Epithelial cell of esophagus (primary cell): ENCODE measurements at regions not wholly inside any gene's neighbourhood (a gene's known extent, or its start where the extent isn't known, plus 50 kb on each side); places are given as distances from the start of the nearest gene placed in this dataset.

Source experiments
- DNase-seq: peaks from one replicate; pipeline ENCODE4 v3.0.0; 2010; ENCODE audit warnings: low read depth
- H3K4me3 ChIP-seq: 2 replicates; pipeline ENCODE4 v1.5.1; 2011; ENCODE audit warnings: mild to moderate bottlenecking, low read length, control low read depth
- CTCF ChIP-seq: IDR thresholded peaks from 2 replicates; pipeline ENCODE4 v1.5.1; 2011; ENCODE audit warnings: low read depth, mild to moderate bottlenecking, low read length, control low read depth, inconsistent platforms; ENCODE audit not compliant: insufficient read depth; ENCODE audit errors: missing control alignments

GRCh38 chr14:21921453-21921852 lies 247.8 kb upstream of the OR4E1 start:
- no peak for TF ChIP-seq CTCF
- DNase-seq, result peak; percentile 6

GRCh38 chr14:21917699-21918436 lies 244.2 kb upstream of the OR4E1 start:
- no peak overlapping the region for H3K4me3 ChIP-seq
- peak; percentile 87 for TF ChIP-seq CTCF
- peak; percentile 80 for DNase-seq

More at GRCh38 chr14:21921453-21921852, 247.8 kb upstream of the OR4E1 start:
- no peak overlapping the region for H3K4me3 ChIP-seq

GRCh38 chr14:21915826-21916225 lies 242.2 kb upstream of the OR4E1 start:
- no peak overlapping the region for H3K4me3 ChIP-seq
- DNase-seq, result peak; percentile 65
- TF ChIP-seq CTCF, result no peak

GRCh38 chr14:21913759-21914158 lies 240.1 kb upstream of the OR4E1 start:
- no peak overlapping the region for H3K4me3 ChIP-seq
- TF ChIP-seq CTCF, result peak; percentile 54
- DNase-seq, result peak; percentile 75

GRCh38 chr14:21912367-21912766 lies 238.7 kb upstream of the OR4E1 start:
- DNase-seq, result no peak
- TF ChIP-seq CTCF, result no peak
- no peak overlapping the region for H3K4me3 ChIP-seq

- no peak for DNase-seq
- no peak overlapping the region for H3K4me3 ChIP-seq
- no peak for TF ChIP-seq CTCF
These were observed 238.3 kb upstream of the OR4E1 start for GRCh38 chr14:21911877-21912276.

- H3K4me3 ChIP-seq, result no peak overlapping the region
These were observed 236.6 kb upstream of the OR4E1 start for GRCh38 chr14:21910260-21910659.

More at GRCh38 chr14:21910260-21910659, 236.6 kb upstream of the OR4E1 start:
- TF ChIP-seq CTCF, result no peak
- no peak for DNase-seq
